GM23338 (cell line): ENCODE measurements at regions not wholly inside any gene's neighbourhood (a gene's known extent, or its start where the extent isn't known, plus 50 kb on each side); places are given as distances from the start of the nearest gene placed in this dataset.

Experiments used
- EZH2phosphoT487 ChIP-seq: fragments of 200-600 bp; sonication (generic); IDR thresholded peaks from one replicate; pipeline ENCODE4 v1.8.1; 2018; ENCODE audit warnings: antibody characterized with exemption; ENCODE audit not compliant: unreplicated experiment
- JUNB ChIP-seq: IDR thresholded peaks from one replicate; pipeline ENCODE4 v1.6.1; 2016; ENCODE audit warnings: antibody characterized with exemption; ENCODE audit not compliant: unreplicated experiment
- POLR2AphosphoS5 ChIP-seq: IDR thresholded peaks from 2 replicates; pipeline ENCODE4 v1.6.1; 2016; ENCODE audit warnings: antibody characterized with exemption, low read depth
- TF ChIP-seq, protein P1 (sequence below), 2 experiments: fragments of 200-600 bp in 1 of 2; sonication (generic) in 1 of 2; conservative IDR thresholded peaks; 2 replicates each; pipeline versions ENCODE4 v1.5.1 to v1.6.1; 2016 to 2017; ENCODE audit warnings: antibody characterized with exemption in 2 of 2, low read depth in 2 of 2, mild to moderate bottlenecking in 2 of 2, moderate library complexity in 1 of 2
- TF ChIP-seq, protein P2 (sequence below): IDR thresholded peaks from one replicate; pipeline ENCODE4 v1.6.1; 2018; ENCODE audit warnings: antibody characterized with exemption; ENCODE audit not compliant: unreplicated experiment

DNA sequence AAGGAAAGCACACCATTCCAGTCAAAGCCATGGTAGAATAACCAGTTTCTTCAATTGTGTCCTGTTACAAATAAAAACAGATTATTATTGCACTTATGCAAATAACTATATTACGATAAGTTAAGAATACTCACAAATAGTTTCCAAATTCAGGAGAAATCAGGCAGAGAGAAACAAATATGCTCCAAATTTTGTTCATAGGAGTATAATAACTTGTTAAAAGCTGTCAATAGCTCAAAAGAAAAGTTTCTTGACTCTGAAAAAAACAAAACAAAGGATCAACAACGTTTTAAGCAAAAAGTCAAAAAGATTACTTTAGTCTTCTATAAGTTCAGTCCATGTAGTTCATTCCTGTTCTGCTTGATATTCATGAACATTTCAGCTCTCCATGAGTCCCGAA, 59.7 kb upstream of the BDH1 start:
- TF ChIP-seq EZH2phosphoT487 (no peak), POLR2AphosphoS5 (no peak), JUNB (no peak)
- TF ChIP-seq, protein P1, sequence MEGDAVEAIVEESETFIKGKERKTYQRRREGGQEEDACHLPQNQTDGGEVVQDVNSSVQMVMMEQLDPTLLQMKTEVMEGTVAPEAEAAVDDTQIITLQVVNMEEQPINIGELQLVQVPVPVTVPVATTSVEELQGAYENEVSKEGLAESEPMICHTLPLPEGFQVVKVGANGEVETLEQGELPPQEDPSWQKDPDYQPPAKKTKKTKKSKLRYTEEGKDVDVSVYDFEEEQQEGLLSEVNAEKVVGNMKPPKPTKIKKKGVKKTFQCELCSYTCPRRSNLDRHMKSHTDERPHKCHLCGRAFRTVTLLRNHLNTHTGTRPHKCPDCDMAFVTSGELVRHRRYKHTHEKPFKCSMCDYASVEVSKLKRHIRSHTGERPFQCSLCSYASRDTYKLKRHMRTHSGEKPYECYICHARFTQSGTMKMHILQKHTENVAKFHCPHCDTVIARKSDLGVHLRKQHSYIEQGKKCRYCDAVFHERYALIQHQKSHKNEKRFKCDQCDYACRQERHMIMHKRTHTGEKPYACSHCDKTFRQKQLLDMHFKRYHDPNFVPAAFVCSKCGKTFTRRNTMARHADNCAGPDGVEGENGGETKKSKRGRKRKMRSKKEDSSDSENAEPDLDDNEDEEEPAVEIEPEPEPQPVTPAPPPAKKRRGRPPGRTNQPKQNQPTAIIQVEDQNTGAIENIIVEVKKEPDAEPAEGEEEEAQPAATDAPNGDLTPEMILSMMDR (conservative IDR thresholded peaks at IDR 0.05; ENCODE audit: low read depth in 2 of 2): no peak
- TF ChIP-seq, protein P2, sequence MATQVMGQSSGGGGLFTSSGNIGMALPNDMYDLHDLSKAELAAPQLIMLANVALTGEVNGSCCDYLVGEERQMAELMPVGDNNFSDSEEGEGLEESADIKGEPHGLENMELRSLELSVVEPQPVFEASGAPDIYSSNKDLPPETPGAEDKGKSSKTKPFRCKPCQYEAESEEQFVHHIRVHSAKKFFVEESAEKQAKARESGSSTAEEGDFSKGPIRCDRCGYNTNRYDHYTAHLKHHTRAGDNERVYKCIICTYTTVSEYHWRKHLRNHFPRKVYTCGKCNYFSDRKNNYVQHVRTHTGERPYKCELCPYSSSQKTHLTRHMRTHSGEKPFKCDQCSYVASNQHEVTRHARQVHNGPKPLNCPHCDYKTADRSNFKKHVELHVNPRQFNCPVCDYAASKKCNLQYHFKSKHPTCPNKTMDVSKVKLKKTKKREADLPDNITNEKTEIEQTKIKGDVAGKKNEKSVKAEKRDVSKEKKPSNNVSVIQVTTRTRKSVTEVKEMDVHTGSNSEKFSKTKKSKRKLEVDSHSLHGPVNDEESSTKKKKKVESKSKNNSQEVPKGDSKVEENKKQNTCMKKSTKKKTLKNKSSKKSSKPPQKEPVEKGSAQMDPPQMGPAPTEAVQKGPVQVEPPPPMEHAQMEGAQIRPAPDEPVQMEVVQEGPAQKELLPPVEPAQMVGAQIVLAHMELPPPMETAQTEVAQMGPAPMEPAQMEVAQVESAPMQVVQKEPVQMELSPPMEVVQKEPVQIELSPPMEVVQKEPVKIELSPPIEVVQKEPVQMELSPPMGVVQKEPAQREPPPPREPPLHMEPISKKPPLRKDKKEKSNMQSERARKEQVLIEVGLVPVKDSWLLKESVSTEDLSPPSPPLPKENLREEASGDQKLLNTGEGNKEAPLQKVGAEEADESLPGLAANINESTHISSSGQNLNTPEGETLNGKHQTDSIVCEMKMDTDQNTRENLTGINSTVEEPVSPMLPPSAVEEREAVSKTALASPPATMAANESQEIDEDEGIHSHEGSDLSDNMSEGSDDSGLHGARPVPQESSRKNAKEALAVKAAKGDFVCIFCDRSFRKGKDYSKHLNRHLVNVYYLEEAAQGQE: no peak
